ENCODE measurements at regions not wholly inside any gene's neighbourhood (a gene's known extent, or its start where the extent isn't known, plus 50 kb on each side); places are given as distances from the start of the nearest gene placed in this dataset.
A peak's percentile ranks its signal among the peaks of the same experiment; 100 is the strongest.

GRCh38 chr2:71277536-71278103 lies 50.7 kb upstream of the PAIP2B start:
- DNase-seq (ENCODE audit: low read depth), result no peak

GRCh38 chr2:71277147-71277475 lies 50.2 kb upstream of the PAIP2B start:
- no peak for DNase-seq (ENCODE audit: low read depth)

GRCh38 chr2:71276311-71277146 lies 49.6 kb upstream of the PAIP2B start:
- peak; percentile 76 for DNase-seq (ENCODE audit: low read depth)
